ENCODE measurements at regions not wholly inside any gene's neighbourhood (a gene's known extent, or its start where the extent isn't known, plus 50 kb on each side); places are given as distances from the start of the nearest gene placed in this dataset.

DNA sequence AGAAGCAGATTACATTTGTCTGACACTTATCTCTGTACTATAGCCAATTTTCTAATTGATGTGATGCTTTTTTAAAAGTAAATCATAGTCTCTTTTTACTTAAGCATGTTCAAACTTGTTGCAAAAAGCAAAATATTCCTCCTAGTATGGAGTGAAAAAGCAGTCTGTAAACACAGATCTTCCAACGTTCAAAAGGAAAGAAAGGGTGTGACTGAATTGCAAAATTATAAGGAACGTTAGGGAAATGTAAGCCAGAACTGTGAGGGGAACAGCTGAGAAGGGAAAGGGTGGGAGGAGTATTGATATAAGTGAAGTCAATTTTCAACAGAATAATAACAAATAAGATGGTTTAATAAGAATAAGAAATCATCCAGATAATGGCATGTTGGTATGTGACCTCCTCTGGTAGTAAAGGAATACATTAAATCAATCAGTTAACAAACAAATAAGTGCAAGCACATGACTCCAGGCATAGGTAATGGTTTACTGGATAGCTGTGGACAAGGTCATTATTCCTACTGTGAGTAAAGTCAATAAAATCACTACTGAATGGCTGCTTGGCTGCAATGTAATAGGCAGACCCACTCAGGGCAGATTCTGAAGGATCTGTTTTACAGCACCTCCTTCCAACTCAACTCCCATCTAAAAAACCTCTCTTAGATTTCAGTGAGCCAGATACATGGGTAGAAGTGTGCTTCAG lies 239.1 kb upstream of the NMUR2 start:
- FAIRE-seq: no peak
- POLR2A ChIA-PET (ENCODE audit: partially characterized antibody): no interaction called here

More for the DNA sequence above, 239.1 kb upstream of the NMUR2 start:
- H2BK120ac ChIP-seq (replicated peaks; ENCODE audit: low read depth, low read length): no peak overlapping the region
- no peak overlapping the region for H4K91ac ChIP-seq (replicated peaks; ENCODE audit: insufficient read length, low read length)
- no peaks in the 10 kb centered on the region for H3K79me1 ChIP-seq (ENCODE audit: low read depth, low read length)
- no peaks in the 10 kb centered on the region for H3K36me3 ChIP-seq (ENCODE audit: control insufficient read depth in 2 of 4, insufficient read depth in 4 of 4, low read length in 3 of 4)
- H3K9me3 ChIP-seq (ENCODE audit: insufficient read depth in 2 of 2, low read depth in 1 of 2, low read length in 1 of 2): no peaks in the 10 kb centered on the region
- no peak overlapping the region for H4K8ac ChIP-seq (ENCODE audit: extremely low read depth, insufficient read depth, low read length)
- no peak overlapping the region for H3K14ac ChIP-seq (ENCODE audit: insufficient read length)
- no peak overlapping the region for H2BK20ac ChIP-seq (ENCODE audit: low read length)
- H3K79me2 ChIP-seq (ENCODE audit: control insufficient read depth in 1 of 2, insufficient read depth in 2 of 2, low read length in 2 of 2): no peaks in the 10 kb centered on the region
- no peak overlapping the region for H3K56ac ChIP-seq (replicated peaks; ENCODE audit: insufficient read length, low read depth, low read length)
- H3K4ac ChIP-seq (replicated peaks; ENCODE audit: insufficient read length, low read depth, low read length): no peak overlapping the region
- no peak overlapping the region for H2BK15ac ChIP-seq (ENCODE audit: low read length)
- no peak overlapping the region for H3K27ac ChIP-seq (ENCODE audit: low read depth, low read length)
- WGBS, 2 experiments (ENCODE audit: extremely low coverage in 1 of 2, insufficient coverage in 1 of 2, insufficient read length in 1 of 2, insufficient replicate concordance in 2 of 2, low coverage in 1 of 2, low lambda C conversion rate in 2 of 2, missing lambda C conversion rate in 1 of 2): 86% methylated on average over 2 of the region's 2 CpGs; no CpG with 5 or more reads in 1 of the 2 experiments
- H4K5ac ChIP-seq (ENCODE audit: insufficient read length, low read depth, low read length): no peak overlapping the region
- H3K23me2 ChIP-seq (ENCODE audit: low read depth, low read length): no peaks in the 10 kb centered on the region
- H3K4me3 ChIP-seq (ENCODE audit: extremely low read depth in 1 of 4, insufficient read depth in 2 of 4, low read depth in 3 of 4, low read length in 4 of 4): no peak overlapping the region
- H3K18ac ChIP-seq (ENCODE audit: extremely low read depth, low read length): no peak overlapping the region
- no peak overlapping the region for H2AFZ ChIP-seq (ENCODE audit: low read length)
- H3K4me1 ChIP-seq (replicated peaks in 1 of 4; ENCODE audit: control insufficient read depth in 3 of 4, insufficient read depth in 4 of 4, low read length in 3 of 4): no peaks in the 10 kb centered on the region
- no peaks in the 10 kb centered on the region for H4K20me1 ChIP-seq (replicated peaks in 1 of 2; ENCODE audit: control insufficient read depth in 1 of 2, insufficient read depth in 2 of 2, low read length in 2 of 2)
- no peak overlapping the region for H2BK5ac ChIP-seq (ENCODE audit: low read depth, low read length)
- no peak overlapping the region for H2BK12ac ChIP-seq (ENCODE audit: low read depth, low read length)
- no peak overlapping the region for H3K9ac ChIP-seq (replicated peaks in 1 of 4; ENCODE audit: extremely low read depth in 1 of 4, low read depth in 3 of 4, low read length in 3 of 4)
- DNase-seq (ENCODE audit: low read depth in 1 of 2, low spot score in 2 of 2): no peak
- TF ChIP-seq SP4 (IDR thresholded peaks at IDR 0.05; ENCODE audit: low read length) (no peak), CBX5 (IDR thresholded peaks at IDR 0.05; ENCODE audit: low read depth, low read length) (no peak), BACH1 (IDR thresholded peaks at IDR 0.05; ENCODE audit: low read length) (no peak)
- H3K4me2 ChIP-seq (ENCODE audit: insufficient read depth in 1 of 2, low read depth in 2 of 2, low read length in 2 of 2): no peak overlapping the region
- no peak overlapping the region for H2AK5ac ChIP-seq (ENCODE audit: low read depth, low read length)
- CTCF ChIA-PET (ENCODE audit: partially characterized antibody): no interaction called here
- H3K27me3 ChIP-seq (replicated peaks in 1 of 4; ENCODE audit: control insufficient read depth in 3 of 4, extremely low read depth in 1 of 4, insufficient read depth in 3 of 4, low read length in 3 of 4): peaks cover 0 to 7% (median 2%) of the 10 kb centered on the region in 4 experiments; a peak in 5 of 7 replicates
- H3K23ac ChIP-seq (ENCODE audit: insufficient read length): no peak overlapping the region
